ENCODE measurements at regions not wholly inside any gene's neighbourhood (a gene's known extent, or its start where the extent isn't known, plus 50 kb on each side); places are given as distances from the start of the nearest gene placed in this dataset.

DNA sequence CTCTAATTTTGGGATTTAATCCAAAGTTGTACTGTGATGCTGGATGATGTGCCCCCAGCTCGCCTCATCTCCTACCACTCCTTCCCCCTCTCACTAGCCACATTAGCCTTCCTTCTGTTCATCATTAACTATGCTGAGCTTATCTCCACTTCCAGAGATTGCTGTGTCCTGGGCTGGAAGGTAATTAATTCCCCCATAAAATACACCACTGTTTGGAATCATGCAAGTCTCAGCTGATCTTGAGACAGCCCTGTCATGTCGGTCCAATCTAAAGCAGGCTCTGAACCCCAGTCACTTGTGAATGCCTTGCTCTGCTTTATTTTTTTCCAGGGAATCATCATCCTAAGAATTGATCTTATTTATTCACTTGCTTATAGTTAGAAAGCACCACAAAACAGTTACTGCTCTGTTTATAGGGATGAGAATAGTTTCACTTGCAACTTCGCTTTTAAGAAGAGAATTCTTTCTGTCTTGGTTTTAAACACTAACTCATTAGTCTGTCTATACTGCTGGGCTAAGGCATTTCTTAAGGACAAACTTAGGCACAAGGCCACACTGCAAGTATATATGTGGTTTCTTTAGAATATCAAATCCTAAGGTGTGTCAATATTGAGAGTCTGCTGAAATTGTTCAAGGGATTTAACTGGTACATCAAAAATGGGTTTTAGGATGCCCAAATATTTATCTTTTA is 341.1 kb upstream of the SEMA3A start:
- Histone ChIP-seq H2AFZ (replicated peaks) (no peak overlapping the region), H4K20me1 (ENCODE audit: low read depth) (no peaks in the 10 kb centered on the region), H3K4me3 (no peak overlapping the region), H3K27ac (no peak overlapping the region), H3K36me3 (no peaks in the 10 kb centered on the region), H3F3A (ENCODE audit: low read depth) (no peaks in the 10 kb centered on the region), H3K4me1 (no peaks in the 10 kb centered on the region), H3K27me3 (no peaks in the 10 kb centered on the region), H3K4me2 (no peak overlapping the region), H3K79me2 (ENCODE audit: low read depth) (no peaks in the 10 kb centered on the region), H3K9ac (no peak overlapping the region), H3K9me3 (ENCODE audit: low read depth) (no peaks in the 10 kb centered on the region)
- H3K4me1 Mint-ChIP-seq: peaks cover 15% of the 10 kb centered on the region
- H3K27ac Mint-ChIP-seq: no peak overlapping the region
- H3K36me3 Mint-ChIP-seq: no peaks in the 10 kb centered on the region
- no peak for TF ChIP-seq EZH2phosphoT487 (IDR thresholded peaks at IDR 0.05)
- no peaks in the 10 kb centered on the region for H3K27me3 Mint-ChIP-seq (ENCODE audit: insufficient read depth, low read depth)
- DNase-seq (ENCODE audit: low spot score): no peak
- no peaks in the 10 kb centered on the region for H3K9me3 Mint-ChIP-seq
- no peak overlapping the region for H3K4me3 Mint-ChIP-seq

GRCh38 chr7:84533182-84533581 is 338.6 kb upstream of the SEMA3A start:
- Mint-ChIP-seq H3K4me1 (peaks cover 19% of the 10 kb centered on the region), H3K27ac (no peak overlapping the region), H3K4me3 (no peak overlapping the region), H3K27me3 (ENCODE audit: insufficient read depth, low read depth) (no peaks in the 10 kb centered on the region), H3K36me3 (no peaks in the 10 kb centered on the region), H3K9me3 (no peaks in the 10 kb centered on the region)
- Histone ChIP-seq H3K27me3 (no peaks in the 10 kb centered on the region), H3K4me2 (no peak overlapping the region), H3K9ac (no peak overlapping the region), H3K27ac (no peak overlapping the region), H2AFZ (replicated peaks) (no peak overlapping the region), H3K4me1 (no peaks in the 10 kb centered on the region), H3F3A (ENCODE audit: low read depth) (no peaks in the 10 kb centered on the region), H3K9me3 (ENCODE audit: low read depth) (no peaks in the 10 kb centered on the region), H4K20me1 (ENCODE audit: low read depth) (no peaks in the 10 kb centered on the region), H3K4me3 (no peak overlapping the region), H3K36me3 (no peaks in the 10 kb centered on the region), H3K79me2 (ENCODE audit: low read depth) (no peaks in the 10 kb centered on the region)
- TF ChIP-seq EZH2 (IDR thresholded peaks at IDR 0.05) (no peak), EZH2phosphoT487 (IDR thresholded peaks at IDR 0.05) (no peak)
- TF ChIP-seq, protein P1, sequence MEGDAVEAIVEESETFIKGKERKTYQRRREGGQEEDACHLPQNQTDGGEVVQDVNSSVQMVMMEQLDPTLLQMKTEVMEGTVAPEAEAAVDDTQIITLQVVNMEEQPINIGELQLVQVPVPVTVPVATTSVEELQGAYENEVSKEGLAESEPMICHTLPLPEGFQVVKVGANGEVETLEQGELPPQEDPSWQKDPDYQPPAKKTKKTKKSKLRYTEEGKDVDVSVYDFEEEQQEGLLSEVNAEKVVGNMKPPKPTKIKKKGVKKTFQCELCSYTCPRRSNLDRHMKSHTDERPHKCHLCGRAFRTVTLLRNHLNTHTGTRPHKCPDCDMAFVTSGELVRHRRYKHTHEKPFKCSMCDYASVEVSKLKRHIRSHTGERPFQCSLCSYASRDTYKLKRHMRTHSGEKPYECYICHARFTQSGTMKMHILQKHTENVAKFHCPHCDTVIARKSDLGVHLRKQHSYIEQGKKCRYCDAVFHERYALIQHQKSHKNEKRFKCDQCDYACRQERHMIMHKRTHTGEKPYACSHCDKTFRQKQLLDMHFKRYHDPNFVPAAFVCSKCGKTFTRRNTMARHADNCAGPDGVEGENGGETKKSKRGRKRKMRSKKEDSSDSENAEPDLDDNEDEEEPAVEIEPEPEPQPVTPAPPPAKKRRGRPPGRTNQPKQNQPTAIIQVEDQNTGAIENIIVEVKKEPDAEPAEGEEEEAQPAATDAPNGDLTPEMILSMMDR (IDR thresholded peaks at IDR 0.05): no peak
- DNase-seq (ENCODE audit: low spot score): no peak

GRCh38 chr7:84532196-84532595 is 337.6 kb upstream of the SEMA3A start:
- Histone ChIP-seq H3K79me2 (ENCODE audit: low read depth) (no peaks in the 10 kb centered on the region), H2AFZ (replicated peaks) (no peak overlapping the region), H3K36me3 (no peaks in the 10 kb centered on the region), H3F3A (ENCODE audit: low read depth) (no peaks in the 10 kb centered on the region), H3K4me3 (no peak overlapping the region), H3K27ac (no peak overlapping the region), H3K4me2 (no peak overlapping the region), H3K27me3 (no peaks in the 10 kb centered on the region), H4K20me1 (ENCODE audit: low read depth) (no peaks in the 10 kb centered on the region), H3K9ac (no peak overlapping the region), H3K4me1 (no peaks in the 10 kb centered on the region), H3K9me3 (ENCODE audit: low read depth) (no peaks in the 10 kb centered on the region)
- TF ChIP-seq, protein P1 (IDR thresholded peaks at IDR 0.05): no peak
- no peak for TF ChIP-seq EZH2 (IDR thresholded peaks at IDR 0.05)
- TF ChIP-seq EZH2phosphoT487 (IDR thresholded peaks at IDR 0.05): no peak
- no peak for DNase-seq (ENCODE audit: low spot score)
- Mint-ChIP-seq H3K4me1 (peaks cover 22% of the 10 kb centered on the region), H3K36me3 (no peaks in the 10 kb centered on the region), H3K27ac (no peak overlapping the region), H3K4me3 (no peak overlapping the region), H3K9me3 (no peaks in the 10 kb centered on the region), H3K27me3 (ENCODE audit: insufficient read depth, low read depth) (peaks cover 2% of the 10 kb centered on the region)

DNA sequence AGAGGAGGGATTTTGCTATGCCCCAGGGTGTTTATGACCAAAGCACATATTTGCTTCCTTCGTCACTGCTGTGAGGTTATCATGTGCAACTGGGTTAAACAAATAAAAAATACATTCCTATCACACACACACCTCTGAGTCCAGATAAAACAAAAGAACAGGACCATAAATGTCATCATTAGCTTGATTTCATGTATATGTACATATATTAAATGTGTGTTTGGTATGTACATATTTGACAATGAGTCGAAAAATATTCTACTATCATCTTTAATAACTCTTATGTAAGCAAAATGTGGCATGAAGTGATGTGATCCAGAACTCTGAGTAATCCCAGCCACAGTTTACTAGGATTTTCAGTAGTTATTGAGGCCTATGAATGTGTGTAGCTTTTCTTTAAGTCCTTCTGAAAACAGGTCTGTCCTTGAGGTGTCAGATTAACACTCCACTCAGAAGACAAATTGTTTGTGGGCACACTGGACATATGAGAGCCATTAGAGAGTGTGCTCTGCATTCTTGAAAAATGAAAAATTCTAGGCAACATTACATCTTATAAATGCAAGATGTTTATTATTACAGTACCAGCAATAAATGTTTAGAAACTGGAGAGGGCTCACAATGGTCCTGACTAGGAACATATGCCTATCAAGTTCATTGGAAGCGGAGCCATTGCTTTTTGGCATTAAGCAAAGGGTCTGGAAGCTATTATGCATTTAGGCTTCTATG is 335.1 kb upstream of the SEMA3A start:
- Histone ChIP-seq H3K9ac (no peak overlapping the region), H3K4me1 (no peaks in the 10 kb centered on the region), H3K79me2 (ENCODE audit: low read depth) (no peaks in the 10 kb centered on the region), H3K27ac (no peak overlapping the region), H3K36me3 (no peaks in the 10 kb centered on the region), H3F3A (ENCODE audit: low read depth) (no peaks in the 10 kb centered on the region), H3K9me3 (ENCODE audit: low read depth) (no peaks in the 10 kb centered on the region), H3K27me3 (no peaks in the 10 kb centered on the region), H3K4me3 (no peak overlapping the region), H3K4me2 (no peak overlapping the region), H2AFZ (replicated peaks) (no peak overlapping the region), H4K20me1 (ENCODE audit: low read depth) (no peaks in the 10 kb centered on the region)
- Mint-ChIP-seq H3K9me3 (no peaks in the 10 kb centered on the region), H3K36me3 (no peaks in the 10 kb centered on the region), H3K4me1 (peaks cover 17% of the 10 kb centered on the region), H3K27me3 (ENCODE audit: insufficient read depth, low read depth) (peaks cover 2% of the 10 kb centered on the region), H3K4me3 (no peak overlapping the region), H3K27ac (no peak overlapping the region)
- no peak for TF ChIP-seq EZH2 (IDR thresholded peaks at IDR 0.05)
- TF ChIP-seq, protein P1 (IDR thresholded peaks at IDR 0.05): no peak
- no peak for DNase-seq (ENCODE audit: low spot score)

Data from neural progenitor cell (in vitro differentiated cells).